ENCODE measurements at regions not wholly inside any gene's neighbourhood (a gene's known extent, or its start where the extent isn't known, plus 50 kb on each side); places are given as distances from the start of the nearest gene placed in this dataset.

- no peak overlapping the region for H3K27ac ChIP-seq (ENCODE audit: low read depth, low read length, poor library complexity, severe bottlenecking)
- H3K4me2 ChIP-seq (ENCODE audit: low read length) = no peak overlapping the region
- ChIA-PET CTCF (ENCODE audit: unreplicated experiment) (no interaction called here), POLR2A (interaction anchor here (0.6 kb wide), 1 partner anchor 131 kb away, joined by 3 read pairs; no protein-coding TSS in a partner anchor)
- H3K4me3 ChIP-seq (ENCODE audit: low read depth, low read length, poor library complexity, severe bottlenecking) = no peak overlapping the region
- TF ChIP-seq EZH2phosphoT487 (IDR thresholded peaks at IDR 0.05; ENCODE audit: borderline replicate concordance, low read depth, low read length) (no peak), CTCF (conservative IDR thresholded peaks at IDR 0.05; ENCODE audit: low read length) (no peak)
- H3K9me2 ChIP-seq (ENCODE audit: insufficient read depth, low read length) = no peaks in the 10 kb centered on the region
- H2AFZ ChIP-seq (ENCODE audit: low read length) = no peak overlapping the region
- intact Hi-C loops (cut with micrococcal nuclease; ENCODE audit: unreplicated experiment) = no loop called here
- DNase-seq (ENCODE audit: low spot score) = no peak
- BruUV-seq (replicated peaks) = no TSS peak
- H4K20me1 ChIP-seq (ENCODE audit: insufficient read depth, low read length) = no peaks in the 10 kb centered on the region
- no peaks in the 10 kb centered on the region for H3K36me3 ChIP-seq (ENCODE audit: insufficient read depth, low read length)
- H3K9me3 ChIP-seq (ENCODE audit: low read length) = no peaks in the 10 kb centered on the region
- H3K4me1 ChIP-seq (ENCODE audit: insufficient read depth, low read length, poor library complexity, severe bottlenecking) = no peaks in the 10 kb centered on the region
- H3K79me2 ChIP-seq (ENCODE audit: insufficient read depth, low read depth, low read length) = no peaks in the 10 kb centered on the region
These were observed 1176.2 kb downstream of the PCDH7 start for GRCh38 chr4:31896349-31896748.

- no peaks in the 10 kb centered on the region for H3K4me1 ChIP-seq (ENCODE audit: insufficient read depth, low read length, poor library complexity, severe bottlenecking)
- CTCF ChIA-PET (ENCODE audit: unreplicated experiment) = no interaction called here
- H3K79me2 ChIP-seq (ENCODE audit: insufficient read depth, low read depth, low read length) = no peaks in the 10 kb centered on the region
- no peak for DNase-seq (ENCODE audit: low spot score)
- H2AFZ ChIP-seq (ENCODE audit: low read length) = no peak overlapping the region
- H4K20me1 ChIP-seq (ENCODE audit: insufficient read depth, low read length) = no peaks in the 10 kb centered on the region
- no TSS peak for BruUV-seq (replicated peaks)
- H3K4me3 ChIP-seq (ENCODE audit: low read depth, low read length, poor library complexity, severe bottlenecking) = no peak overlapping the region
- no peaks in the 10 kb centered on the region for H3K9me2 ChIP-seq (ENCODE audit: insufficient read depth, low read length)
- POLR2A ChIA-PET = interaction anchor here (0.6 kb wide), 1 partner anchor 346 kb away, joined by 3 read pairs; no protein-coding TSS in a partner anchor
- H3K27ac ChIP-seq (ENCODE audit: low read depth, low read length, poor library complexity, severe bottlenecking) = no peak overlapping the region
- no peaks in the 10 kb centered on the region for H3K9me3 ChIP-seq (ENCODE audit: low read length)
- no peaks in the 10 kb centered on the region for H3K36me3 ChIP-seq (ENCODE audit: insufficient read depth, low read length)
- intact Hi-C loops (cut with micrococcal nuclease; ENCODE audit: unreplicated experiment) = no loop called here
- no peak overlapping the region for H3K4me2 ChIP-seq (ENCODE audit: low read length)
- TF ChIP-seq CTCF (conservative IDR thresholded peaks at IDR 0.05; ENCODE audit: low read length) = no peak
- no peak for TF ChIP-seq EZH2phosphoT487 (IDR thresholded peaks at IDR 0.05; ENCODE audit: borderline replicate concordance, low read depth, low read length)
These were observed 1185.2 kb downstream of the PCDH7 start for GRCh38 chr4:31905363-31905762.

GRCh38 chr4:31908261-31908660, 1188.1 kb downstream of the PCDH7 start:
- POLR2A ChIA-PET = no interaction called here
- no peaks in the 10 kb centered on the region for H3K79me2 ChIP-seq (ENCODE audit: insufficient read depth, low read depth, low read length)
- H3K9me3 ChIP-seq (ENCODE audit: low read length) = no peaks in the 10 kb centered on the region
- H3K4me2 ChIP-seq (ENCODE audit: low read length) = no peak overlapping the region
- CTCF ChIA-PET (ENCODE audit: unreplicated experiment) = no interaction called here
- no TSS peak for BruUV-seq (replicated peaks)
- TF ChIP-seq EZH2phosphoT487 (IDR thresholded peaks at IDR 0.05; ENCODE audit: borderline replicate concordance, low read depth, low read length) = no peak
- TF ChIP-seq CTCF (conservative IDR thresholded peaks at IDR 0.05; ENCODE audit: low read length) = no peak
- no peaks in the 10 kb centered on the region for H3K36me3 ChIP-seq (ENCODE audit: insufficient read depth, low read length)
- H3K4me1 ChIP-seq (ENCODE audit: insufficient read depth, low read length, poor library complexity, severe bottlenecking) = no peaks in the 10 kb centered on the region
- intact Hi-C loops (cut with micrococcal nuclease; ENCODE audit: unreplicated experiment) = no loop called here
- H3K4me3 ChIP-seq (ENCODE audit: low read depth, low read length, poor library complexity, severe bottlenecking) = no peak overlapping the region
- no peak for DNase-seq (ENCODE audit: low spot score)
- no peaks in the 10 kb centered on the region for H3K9me2 ChIP-seq (ENCODE audit: insufficient read depth, low read length)
- H3K27ac ChIP-seq (ENCODE audit: low read depth, low read length, poor library complexity, severe bottlenecking) = no peak overlapping the region
- no peak overlapping the region for H2AFZ ChIP-seq (ENCODE audit: low read length)
- H4K20me1 ChIP-seq (ENCODE audit: insufficient read depth, low read length) = no peaks in the 10 kb centered on the region
